Fibroblast of villous mesenchyme (primary cell): ENCODE measurements at regions not wholly inside any gene's neighbourhood (a gene's known extent, or its start where the extent isn't known, plus 50 kb on each side); places are given as distances from the start of the nearest gene placed in this dataset.

Source experiments
- DNase-seq: peaks from one replicate; pipeline ENCODE4 v3.0.0-alpha.2; 2010; ENCODE audit warnings: low read depth
- H3K4me3 ChIP-seq: 2 replicates; pipeline ENCODE4 v1.5.1; 2011; ENCODE audit warnings: low read depth, mild to moderate bottlenecking, low read length
- TF ChIP-seq, protein P1 (sequence below): IDR thresholded peaks from 2 replicates; pipeline ENCODE4 v1.5.1; 2012; ENCODE audit warnings: low read depth, mild to moderate bottlenecking, low read length; ENCODE audit not compliant: insufficient read depth

DNA sequence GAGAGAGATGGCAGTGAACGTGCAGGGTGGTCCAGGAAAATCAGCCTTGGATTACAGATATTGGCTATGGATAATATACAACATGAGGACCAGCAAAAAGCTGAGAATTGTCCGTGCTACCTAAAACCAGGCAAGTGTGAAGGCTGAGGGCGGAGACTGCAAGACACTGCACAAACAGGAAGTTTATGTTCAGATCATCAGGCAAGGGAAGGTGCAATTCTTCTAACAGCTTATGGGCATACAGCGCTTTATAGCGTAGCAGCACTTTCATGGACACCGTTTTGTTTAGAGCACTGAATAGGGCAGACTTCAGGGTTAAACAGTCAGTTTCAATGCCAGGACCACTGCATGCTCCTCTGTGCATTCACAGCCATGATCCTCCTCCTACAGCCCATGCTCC is 93.1 kb upstream of the TMEM45B start:
- H3K4me3 ChIP-seq: no peak overlapping the region
- no peak for DNase-seq
- TF ChIP-seq, protein P1, sequence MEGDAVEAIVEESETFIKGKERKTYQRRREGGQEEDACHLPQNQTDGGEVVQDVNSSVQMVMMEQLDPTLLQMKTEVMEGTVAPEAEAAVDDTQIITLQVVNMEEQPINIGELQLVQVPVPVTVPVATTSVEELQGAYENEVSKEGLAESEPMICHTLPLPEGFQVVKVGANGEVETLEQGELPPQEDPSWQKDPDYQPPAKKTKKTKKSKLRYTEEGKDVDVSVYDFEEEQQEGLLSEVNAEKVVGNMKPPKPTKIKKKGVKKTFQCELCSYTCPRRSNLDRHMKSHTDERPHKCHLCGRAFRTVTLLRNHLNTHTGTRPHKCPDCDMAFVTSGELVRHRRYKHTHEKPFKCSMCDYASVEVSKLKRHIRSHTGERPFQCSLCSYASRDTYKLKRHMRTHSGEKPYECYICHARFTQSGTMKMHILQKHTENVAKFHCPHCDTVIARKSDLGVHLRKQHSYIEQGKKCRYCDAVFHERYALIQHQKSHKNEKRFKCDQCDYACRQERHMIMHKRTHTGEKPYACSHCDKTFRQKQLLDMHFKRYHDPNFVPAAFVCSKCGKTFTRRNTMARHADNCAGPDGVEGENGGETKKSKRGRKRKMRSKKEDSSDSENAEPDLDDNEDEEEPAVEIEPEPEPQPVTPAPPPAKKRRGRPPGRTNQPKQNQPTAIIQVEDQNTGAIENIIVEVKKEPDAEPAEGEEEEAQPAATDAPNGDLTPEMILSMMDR: no peak

DNA sequence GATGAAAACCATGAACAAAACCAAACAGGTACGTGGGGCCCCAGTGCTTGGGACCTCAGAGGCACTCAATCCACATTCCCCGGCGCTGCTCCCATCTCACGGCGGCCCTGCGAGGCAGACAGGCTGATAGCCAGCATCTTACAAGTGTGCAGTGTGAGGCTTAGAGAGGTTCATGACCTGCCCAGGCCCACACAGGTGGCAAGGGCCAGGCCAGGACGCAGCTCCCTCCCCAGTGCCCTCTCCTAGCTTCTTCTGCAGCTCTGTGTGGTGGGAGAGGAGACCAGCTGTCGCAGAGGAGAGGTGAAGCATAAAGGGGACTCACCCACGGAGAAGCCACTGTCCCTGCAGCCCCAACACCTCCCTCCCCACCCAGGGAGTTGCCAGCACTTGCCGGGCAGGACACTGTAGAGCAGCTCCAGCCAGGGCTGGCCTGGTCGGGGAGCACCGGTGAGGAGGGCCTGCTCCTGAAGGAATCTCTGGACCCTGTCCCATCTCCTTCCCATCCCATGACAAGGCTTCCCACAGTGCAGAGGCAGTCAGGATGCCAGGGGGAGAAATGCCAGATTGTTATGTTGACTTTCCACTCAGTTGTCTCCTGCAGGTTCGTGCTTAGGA is 92.4 kb upstream of the TMEM45B start:
- no peak overlapping the region for H3K4me3 ChIP-seq
- TF ChIP-seq, protein P1: no peak
- no peak for DNase-seq

DNA sequence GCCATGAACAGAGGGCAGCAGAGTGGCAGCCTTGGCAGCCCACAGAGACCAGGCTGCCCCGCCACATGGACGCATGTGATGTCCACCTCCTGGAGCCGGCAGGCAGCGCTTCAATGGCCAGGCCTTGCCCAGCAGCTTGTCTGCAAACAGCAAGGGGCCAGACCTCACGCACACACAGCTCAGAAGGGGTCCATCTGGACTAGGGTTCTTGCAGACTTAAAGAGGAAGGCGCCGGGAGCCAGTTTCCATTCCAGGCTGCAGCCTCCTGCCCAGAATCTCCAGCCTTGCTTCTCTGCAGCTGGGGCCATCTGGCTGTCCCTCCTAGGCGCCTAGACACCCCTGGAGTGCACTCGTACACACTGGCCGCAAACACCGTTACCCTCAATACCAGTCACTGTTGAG is 91.9 kb upstream of the TMEM45B start:
- TF ChIP-seq, protein P1: no peak
- DNase-seq: no peak

DNA sequence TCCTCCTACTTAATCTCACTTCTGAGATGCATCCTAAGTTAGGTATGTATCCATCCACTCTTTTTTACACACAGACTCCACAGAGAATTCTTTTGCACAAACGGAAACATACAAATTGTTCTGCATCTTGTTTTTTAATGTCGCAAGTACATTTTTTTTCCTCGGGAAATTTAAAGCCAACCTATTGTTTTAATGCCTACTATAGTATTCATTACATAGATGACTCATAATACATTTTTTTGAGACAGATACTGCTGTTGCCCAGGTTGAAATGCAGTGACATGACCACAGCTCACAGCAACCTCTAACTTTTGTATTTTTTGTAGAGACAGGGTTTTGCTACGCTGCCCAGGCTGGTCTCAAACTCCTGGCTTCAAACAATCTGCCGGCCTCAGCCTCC is 90.8 kb upstream of the TMEM45B start:
- DNase-seq: no peak
- H3K4me3 ChIP-seq: no peak overlapping the region
- TF ChIP-seq, protein P1: no peak

More for the DNA sequence above, 91.9 kb upstream of the TMEM45B start:
- H3K4me3 ChIP-seq: no peak overlapping the region

DNA sequence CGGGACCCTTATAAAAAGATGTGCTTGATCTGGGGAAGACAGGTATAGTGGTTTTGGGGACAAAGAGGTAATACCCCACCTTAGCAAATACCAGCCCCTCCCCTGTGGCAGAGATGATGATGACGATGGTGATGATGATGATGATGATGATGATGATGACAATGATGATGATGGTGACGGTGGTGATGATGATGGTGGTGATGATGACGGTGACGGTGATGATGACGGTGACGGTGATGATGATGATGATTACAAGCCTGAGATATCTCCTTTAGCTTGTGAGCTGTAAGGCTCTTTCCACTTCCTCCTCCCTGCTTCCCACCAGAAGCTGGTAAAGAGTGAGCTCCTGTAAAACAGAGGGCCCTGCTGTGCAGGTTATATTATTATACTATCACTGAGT is 89.5 kb upstream of the TMEM45B start:
- TF ChIP-seq, protein P1: no peak
- no peak for DNase-seq
- no peak overlapping the region for H3K4me3 ChIP-seq

DNA sequence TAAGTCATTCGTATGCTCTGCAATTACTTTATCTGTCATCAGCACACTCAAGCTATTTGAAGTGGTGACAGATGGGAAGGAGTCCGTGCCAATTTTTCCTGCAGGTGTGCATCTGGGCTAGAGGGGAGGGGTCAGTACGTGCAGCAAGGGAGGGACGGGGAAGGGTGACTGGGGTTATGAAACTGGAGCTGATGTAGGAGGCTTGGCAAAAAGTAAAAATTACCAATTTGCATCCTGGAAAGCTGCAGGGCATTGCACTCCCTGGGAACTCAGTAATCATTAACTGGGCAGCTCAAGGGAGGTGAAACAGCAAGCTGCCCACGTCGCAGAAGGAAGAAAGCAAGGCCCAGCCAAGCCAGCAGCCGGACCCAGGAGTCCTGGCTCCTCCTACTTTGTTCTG is 87.1 kb upstream of the TMEM45B start:
- DNase-seq: no peak
- H3K4me3 ChIP-seq: no peak overlapping the region
- TF ChIP-seq, protein P1: no peak

DNA sequence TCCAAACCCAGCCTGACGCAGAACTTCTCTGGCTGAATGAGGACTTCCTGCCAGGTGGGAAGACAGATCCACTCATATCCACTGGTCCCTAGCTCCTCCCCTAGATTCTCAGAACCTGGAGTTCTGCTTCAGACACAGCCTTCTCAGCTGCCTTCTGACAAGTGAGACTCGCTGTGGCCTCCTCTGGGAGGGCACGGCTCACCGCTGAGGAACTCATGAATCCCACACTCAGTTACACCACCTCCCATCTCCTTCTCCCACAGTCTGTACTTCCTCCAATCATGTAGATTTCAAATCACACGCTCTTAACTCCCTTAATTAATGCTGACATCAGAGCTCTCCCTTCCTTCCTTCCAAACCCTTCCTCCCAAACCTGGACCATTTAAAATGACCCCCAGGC is 86.4 kb upstream of the TMEM45B start:
- TF ChIP-seq, protein P1: no peak
- H3K4me3 ChIP-seq: no peak overlapping the region
- no peak for DNase-seq
